HG03469 (cell line): ENCODE measurements at regions not wholly inside any gene's neighbourhood (a gene's known extent, or its start where the extent isn't known, plus 50 kb on each side); places are given as distances from the start of the nearest gene placed in this dataset.

ENCODE experiments used
- ATAC-seq: cut with Tn5 transposase; IDR thresholded peaks from one replicate; pipeline ENCODE4 v1.9.1; 2021; ENCODE audit warnings: mild to moderate bottlenecking, moderate library complexity, moderate number of reproducible peaks; ENCODE audit not compliant: unreplicated experiment

DNA sequence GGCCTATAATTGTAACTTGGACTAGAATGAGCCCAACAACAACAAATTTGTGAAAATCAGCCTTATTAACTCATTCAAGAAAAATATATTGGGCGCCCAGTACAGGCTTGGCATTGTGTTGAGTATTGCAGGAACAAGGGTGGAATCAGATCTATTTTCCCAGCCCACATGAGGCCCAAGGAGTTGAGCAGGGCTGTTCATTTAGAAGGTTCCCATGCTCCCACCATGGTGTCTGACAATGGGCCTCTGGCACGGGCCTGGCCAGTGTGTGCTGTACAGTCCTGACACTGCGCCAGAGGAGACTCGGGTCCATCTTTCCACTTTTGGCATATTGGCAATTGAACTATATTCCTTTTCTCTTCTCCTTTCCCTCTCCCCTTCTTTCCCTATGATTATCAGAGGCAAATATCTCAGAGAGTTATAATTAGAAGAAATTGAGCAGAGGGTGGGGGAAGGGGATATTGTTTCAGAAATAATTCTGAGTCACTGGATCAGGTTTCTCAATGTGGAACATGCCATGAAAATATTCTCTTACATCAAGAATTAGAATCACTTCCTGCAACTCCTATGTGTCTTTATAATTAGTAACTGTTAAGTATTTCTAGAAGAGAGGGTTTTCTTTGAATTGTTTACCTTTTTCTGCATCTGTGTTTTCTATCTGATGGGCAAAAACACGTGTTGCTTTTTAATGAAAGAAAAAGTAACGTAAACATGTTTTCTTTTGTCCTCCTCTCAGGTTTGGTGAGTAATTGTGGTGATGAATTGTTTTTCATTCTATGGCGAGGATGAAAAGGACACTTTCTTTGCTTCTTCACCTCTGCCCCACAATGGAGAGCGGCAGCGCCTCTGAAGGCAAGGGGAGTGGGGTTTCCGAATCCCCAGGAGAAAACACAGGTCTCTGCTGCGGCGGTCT, 209.4 kb downstream of the FOXA2 start:
- no peak for ATAC-seq

DNA sequence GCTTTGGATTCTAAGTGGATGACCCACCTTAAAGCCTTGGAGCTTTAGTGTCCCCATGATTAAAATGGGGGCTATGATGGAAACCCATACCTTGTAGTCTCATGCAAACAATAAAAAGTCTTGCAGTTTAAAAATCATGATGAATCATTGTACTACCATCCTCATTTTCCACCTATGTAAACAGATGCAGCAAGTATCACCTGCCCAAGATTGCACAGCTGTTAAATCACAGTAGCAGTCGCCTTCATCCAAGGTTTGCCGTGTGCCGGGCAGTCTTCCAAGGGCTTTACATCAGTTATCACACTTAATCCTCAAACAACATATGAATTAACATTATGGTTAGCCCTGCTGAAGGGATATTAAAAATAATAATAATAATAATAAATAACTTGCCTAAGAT, 210.3 kb downstream of the FOXA2 start:
- no peak for ATAC-seq

DNA sequence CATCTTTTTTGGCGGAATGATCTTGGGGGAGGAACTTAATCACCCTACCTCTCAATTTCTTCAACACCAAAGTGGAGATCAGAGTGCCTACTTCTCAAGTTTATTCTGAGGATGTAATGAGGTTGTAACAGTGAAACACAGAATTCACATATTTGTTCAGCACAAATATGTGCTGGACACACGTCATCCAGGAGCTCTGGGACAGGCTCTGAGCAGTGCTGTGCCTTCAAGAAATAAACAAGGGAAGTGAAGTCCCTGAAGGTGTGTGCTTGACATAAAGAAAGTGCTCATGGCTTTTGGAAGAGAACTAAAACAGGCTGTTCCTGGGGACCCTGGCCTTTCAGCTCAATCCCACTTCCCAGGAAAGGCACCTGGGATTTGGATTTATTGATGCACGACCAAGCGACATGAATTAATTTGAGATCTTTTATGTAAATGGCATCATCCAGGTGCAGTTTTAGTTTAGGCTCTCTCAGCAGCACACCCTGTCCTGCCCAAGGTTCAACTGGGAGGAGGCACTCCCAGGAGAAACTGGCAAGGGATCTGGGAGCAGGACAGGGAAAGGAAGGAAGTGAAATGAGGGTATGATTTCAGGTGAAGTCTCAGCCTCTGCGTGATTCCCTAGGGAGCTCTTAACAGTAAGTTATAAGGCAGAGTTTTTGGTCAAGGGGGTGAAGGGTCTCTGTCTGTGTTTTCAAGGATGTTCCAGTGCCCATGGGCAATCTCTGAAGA, 211.0 kb downstream of the FOXA2 start:
- no peak for ATAC-seq

DNA sequence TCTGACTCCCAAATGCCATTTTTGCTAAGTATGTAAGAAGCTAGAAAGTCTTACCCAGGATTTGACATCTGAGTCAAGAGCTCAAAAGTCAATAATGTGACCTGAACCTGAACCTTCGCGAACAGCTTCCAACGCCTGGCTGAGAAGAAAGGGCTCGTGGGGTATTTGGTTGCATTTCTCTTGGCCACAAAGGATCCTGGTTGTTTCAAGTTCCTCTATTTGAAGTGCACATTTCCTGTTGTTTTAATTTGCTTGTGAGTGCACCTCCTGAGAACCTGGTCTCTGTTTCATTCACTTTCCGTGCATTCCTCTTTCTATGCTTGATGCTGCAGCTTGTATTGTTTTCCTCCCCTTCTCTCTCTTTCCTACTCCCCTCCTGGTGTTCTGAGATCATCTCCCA, 212.5 kb downstream of the FOXA2 start:
- ATAC-seq: peak; percentile 96

DNA sequence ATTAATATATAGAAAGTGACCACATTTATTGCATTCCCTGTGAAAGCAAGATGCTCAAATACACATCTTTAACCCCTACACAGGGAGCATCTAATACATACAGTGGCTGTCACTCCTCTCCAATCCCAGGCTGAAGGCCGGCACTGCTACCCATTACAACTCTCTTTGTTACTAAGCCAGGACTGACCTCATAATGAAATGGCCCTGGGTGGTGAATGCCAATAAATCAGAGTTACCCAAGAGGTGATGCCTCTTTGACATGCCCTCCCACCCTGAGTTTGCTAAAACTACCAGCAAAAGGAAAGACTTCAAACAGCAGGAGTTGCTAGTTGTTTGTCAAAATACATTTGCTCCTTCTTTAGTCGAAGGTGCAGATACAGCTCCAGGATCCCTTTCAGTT, 214.2 kb downstream of the FOXA2 start:
- ATAC-seq: no peak

DNA sequence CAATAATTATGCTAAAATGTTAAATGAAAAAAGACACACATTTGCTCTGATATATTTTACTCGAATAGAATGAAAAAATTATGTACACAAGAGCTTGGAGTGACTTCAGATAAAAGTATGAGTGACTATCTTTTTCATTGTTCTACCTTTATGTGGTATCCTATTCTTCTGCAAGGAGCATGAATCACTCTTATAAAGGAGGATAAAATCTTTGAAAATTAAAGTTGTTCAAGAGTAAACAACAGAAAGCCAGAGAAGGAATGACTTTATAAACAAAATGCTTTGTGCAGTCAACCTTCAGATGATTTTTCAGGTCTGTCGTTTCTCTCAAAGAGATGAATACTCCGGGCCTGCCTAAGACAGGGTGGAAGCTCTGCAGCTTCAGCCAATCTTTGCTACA, 215.3 kb downstream of the FOXA2 start:
- ATAC-seq: no peak

DNA sequence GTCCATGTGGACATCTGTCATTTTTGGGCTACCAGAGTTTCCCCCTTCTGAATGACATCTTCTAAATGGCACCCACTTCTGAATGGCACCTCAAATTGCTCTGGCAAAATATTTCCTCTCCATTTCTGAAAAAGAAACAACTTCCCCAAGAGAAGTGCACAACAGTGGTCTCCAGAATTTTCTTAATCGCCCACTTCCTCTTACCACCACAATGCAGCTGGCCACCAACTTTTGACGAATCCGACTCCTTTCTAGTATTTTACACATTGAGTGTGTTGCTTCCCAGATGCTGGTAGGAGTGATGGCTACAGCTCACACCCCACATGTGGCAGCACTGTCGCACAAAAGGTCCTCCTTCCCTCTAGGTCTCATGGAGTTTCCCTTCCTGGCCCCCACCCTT, 216.1 kb downstream of the FOXA2 start:
- ATAC-seq: no peak

DNA sequence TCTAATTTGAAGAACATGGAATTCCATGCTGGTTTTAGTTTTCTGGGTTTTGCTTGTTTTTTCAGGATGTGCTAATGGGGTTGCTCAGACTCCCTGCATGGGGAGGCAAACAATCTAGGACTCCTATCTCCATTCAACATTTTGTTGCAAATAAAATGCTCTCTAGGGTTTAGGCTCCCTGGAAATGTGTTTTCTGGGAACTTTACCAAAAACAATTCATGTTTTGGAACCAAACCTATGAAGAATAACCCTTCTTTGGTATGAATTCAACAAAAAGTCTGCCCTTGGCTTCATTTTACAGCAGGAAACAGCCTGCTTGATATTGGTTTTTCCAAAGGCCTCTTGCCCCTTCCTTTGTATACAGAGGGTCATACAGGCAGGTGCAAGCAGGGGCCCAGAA, 217.7 kb downstream of the FOXA2 start:
- ATAC-seq: no peak

DNA sequence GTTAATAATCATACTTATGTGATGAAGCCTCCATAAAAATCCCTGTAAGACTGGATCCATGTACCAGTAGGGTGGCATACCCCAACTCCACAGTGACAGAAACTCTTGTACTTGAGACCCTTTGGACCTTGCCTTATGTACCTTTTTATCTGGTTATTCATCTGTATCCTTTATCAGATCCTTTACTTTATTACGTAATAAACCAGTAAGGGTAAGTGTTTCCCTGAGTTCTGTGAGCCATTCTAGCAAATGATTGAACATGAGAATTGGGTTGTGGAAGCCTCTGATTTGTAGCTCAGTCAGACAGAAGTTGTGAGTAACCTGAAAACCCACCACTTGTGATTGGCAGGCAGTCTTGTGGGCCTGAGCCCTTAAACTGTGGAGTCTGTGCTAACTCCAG, 229.7 kb downstream of the FOXA2 start:
- no peak for ATAC-seq

DNA sequence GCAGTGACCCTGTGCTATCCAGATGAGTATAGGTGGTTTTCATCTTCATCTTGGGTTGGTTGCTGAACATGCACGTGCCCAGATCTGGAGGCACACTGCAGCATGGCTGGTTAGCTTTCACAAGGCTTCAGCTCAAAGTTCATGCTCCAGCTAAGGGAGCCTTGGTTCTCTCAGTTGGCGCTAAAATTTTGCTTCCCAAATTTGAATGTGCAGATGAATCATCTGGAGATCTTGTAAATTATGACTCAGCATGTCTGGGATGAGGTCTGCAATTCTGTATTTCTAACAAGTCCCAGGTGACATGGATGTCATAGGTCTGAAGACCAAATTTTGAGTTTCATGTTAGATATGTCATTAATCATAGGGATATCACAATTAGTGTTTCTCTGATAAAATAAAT, 230.8 kb downstream of the FOXA2 start:
- no peak for ATAC-seq

DNA sequence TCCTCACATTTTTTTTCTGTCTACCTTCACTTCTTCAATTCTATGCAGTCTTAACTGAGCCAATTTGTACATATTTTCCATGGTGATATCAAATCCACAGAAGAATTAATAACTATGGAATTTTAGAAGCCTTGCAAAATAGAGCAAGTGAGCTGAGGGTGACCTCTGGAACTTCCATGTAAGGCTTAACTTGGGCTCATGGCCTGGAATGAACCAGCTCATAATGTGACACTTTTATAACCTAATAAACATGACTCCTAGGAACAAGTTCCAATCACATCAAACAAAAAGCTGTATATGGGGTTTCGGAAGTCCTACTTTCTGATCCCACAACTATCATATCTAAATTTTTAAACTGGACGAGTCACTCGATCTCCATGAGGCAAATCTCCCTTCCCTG, 232.4 kb downstream of the FOXA2 start:
- no peak for ATAC-seq

DNA sequence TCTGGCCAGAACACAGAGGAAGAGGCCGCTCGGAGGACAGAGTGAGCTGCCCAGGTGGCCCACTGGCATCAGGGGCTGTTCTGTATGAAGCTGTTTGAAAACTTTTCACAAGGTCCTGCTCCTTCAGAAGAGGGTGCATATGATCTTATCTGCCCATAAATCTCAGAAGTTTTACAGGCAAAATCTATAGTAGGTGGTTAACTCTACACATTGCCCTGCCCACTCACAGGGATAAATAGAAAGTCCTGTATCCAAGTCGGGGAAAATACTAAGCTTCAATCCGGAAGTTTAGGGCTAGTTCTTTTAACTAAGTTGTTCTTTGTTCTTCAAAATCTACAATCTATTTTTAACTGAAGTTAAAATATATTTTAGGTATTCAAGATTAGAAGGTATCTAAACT, 233.7 kb downstream of the FOXA2 start:
- ATAC-seq: no peak

DNA sequence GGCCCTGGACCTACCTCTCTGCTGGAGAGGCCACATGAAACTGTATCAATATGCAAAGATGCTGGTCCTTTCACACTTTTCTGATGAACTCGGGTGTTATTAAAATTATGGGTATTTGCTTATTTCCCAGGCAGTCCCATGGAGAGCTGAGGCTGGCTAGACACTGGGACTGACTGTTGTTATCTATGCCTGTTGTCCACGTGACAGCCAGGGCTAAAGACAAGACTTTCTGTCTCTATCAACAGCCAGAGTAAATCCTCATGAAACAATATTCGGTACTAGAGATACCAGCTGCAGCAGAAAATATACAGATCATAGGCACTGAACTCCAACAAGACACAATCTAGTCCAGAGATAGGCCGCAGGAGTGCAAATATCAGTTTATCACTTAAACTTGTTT, 236.4 kb downstream of the FOXA2 start:
- ATAC-seq: no peak

DNA sequence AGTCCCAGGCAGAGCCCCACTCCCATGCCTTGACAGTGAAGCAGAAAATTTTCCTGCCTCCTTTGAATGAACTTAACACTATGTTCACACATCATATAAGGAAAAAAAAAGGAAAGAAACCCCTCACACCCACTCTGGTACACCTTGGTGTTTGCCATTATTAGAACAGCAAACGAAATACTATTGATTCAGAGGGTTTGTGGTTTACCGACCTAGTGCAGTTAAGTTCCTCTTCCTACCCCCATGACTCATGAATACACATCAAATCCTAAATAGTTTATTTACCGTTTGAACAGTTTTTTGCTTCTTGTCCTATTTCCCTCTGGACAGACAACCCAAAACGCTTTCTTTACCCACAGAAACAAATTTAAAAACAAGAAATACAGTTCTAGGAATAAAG, 237.7 kb downstream of the FOXA2 start:
- ATAC-seq: peak; percentile 50

DNA sequence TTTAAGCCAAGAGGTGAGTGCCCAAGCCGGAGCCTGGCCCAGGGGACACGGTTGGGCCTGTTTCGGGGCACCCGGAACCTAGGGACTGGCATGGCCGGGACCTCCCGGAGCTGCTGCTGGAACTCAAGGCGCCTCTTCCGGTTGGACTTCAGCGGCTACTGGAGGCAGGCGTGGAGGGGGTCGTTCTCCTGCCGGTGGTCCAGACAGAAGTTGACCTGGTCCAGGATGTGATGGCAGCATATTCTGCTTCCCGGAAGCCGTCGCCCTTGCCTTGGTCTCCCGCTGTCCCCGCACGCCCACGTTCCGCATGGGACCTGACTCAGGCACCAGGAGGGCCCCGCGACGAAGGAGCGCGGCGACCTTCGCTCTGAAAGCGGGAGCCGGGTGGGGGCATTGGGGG, 240.8 kb downstream of the FOXA2 start:
- ATAC-seq: no peak

DNA sequence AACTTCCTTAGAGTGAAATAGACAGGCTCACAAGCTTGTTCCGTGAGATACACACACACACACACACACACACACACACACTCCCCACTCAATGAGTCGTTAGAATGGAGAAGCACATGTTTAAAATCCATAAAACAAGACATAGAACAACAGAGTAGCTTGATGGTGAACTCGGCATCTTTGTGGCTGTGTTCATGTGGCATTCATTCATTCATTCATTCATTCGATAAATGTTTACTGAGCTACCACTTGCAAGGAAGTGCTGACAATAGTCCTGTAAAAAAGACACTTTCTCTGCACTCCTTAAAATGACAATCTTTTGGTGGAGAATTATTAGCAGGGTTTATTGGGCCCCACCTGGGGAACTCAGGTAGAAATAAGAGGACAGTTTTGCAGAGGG, 242.0 kb downstream of the FOXA2 start:
- ATAC-seq: no peak

DNA sequence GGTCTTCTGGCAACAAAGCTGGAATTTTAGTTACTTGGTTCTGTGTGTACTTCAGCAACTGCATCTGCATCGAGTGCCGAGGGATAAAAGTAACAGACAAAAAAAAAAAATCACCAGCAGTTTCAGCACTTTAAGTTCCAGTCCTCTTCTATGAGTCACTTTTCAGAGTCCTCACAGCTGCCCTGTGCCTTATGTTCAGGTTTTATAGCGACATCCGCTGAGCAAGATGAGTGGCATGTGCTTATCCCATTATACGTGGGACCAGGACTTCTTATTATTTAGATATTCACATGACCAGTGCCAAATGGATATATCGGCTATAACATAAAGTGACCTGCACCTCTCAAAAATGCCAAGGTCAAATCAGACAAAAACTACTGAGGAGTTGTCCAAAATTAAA, 242.9 kb downstream of the FOXA2 start:
- no peak for ATAC-seq

DNA sequence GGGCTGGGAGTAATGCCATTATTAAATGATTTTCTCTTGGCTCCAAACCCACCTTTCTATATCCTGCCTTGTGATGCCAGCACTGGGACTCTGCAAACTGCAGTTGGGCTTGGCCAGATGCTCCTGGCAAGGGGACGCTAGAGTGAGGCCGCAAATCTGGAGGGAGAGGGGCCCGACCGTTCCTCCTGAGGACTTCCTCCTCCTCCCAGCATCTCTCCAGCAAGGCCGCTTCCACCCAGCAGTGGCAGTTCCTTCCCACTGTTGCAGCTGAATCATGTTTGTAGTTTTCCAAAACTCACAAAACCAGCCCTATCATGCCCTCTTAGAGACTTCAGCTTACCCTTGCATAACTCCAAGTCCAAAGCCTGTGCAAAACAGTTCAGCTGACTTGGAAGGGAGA, 244.4 kb downstream of the FOXA2 start:
- no peak for ATAC-seq

DNA sequence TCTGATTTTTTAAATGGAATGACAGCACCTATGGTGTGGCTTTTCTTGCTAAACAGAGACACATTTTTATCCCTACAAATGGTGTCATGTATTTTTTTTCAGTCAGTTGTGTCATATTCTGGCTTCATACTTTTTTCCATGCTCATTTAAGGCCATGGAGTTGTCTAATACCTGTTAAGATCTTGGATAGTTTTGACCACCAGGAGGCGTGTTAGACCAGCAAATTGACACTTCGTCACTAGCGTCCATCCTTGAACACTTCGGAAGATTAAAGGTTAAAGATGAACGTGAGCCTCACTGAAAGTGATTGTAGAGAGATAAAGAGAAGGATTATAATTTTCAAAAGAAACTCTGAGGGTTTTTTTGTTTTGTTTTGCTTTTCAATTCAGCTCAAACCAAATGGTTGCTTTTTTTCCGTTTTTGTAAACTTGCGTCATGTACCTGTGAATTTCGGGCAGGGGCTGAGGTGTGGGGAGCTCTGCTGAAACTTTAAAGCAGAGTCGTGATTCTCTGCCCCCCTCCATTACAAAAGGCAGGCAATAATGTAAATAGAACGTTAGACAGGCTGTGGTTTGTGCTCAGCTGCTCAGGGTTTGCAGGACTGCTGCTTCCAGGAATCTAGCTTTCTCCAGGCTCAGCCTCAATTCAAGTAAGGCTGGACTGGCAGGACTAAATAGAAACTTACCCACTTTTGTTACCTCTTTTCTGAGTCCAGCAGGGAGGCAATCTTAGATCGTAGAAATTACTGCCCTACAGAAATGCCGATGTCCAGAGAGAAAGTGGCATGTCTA, 245.1 kb downstream of the FOXA2 start:
- no peak for ATAC-seq

DNA sequence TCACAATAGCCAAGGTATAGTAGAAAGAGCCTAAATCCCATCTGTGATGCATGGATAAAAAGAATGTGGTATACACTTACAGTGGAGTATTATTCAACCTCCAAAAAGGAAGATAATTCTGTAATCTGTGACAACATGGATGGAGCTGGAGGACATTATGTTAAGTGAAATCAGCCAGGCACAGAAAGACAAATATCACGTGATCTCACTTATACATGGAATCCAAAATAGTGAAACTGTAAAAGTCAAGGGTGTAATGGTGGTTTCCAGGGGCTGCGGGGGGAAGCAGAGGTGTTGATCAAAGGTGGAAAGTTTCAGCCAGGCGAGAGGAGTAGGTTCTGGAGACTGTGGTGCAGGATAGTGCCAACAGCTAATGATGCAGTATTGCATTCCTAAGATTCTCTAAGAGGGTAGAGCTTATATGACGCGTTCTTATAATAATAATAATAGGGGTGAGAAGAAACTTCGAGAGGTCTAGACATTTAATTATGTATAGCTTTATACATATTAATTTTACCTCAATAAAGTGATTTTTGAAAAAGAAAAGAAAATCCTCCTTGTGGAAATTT, 246.1 kb downstream of the FOXA2 start:
- ATAC-seq: no peak

DNA sequence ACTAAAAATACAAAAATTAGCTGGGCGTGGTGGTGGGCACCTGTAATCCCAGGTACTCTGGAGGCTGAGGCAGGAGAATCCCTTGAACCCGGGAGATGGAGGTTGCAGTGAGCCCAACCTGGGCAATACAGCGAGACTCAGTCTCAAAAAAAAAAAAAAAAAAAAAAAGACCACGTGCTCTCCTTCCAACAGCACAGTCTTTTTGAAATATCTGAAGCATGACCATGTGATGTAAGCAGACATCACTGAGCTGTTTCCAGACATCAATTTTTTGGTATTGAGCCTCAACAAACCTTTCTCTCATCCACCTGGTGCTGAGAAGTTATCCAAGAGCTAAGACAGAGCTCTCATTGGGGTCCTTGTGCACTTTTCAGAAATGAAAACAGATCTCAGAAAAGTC, 249.2 kb downstream of the FOXA2 start:
- no peak for ATAC-seq
